Right cardiac atrium (tissue), 5 donors: ENCODE measurements at regions not wholly inside any gene's neighbourhood (a gene's known extent, or its start where the extent isn't known, plus 50 kb on each side); places are given as distances from the start of the nearest gene placed in this dataset.

ENCODE experiments used
- ATAC-seq, 2 donors: fragments of 200-7000 bp; cut with Tn5 transposase; one replicate each; pipeline versions ENCODE4 v1.8.0 to v1.9.1; 2020; ENCODE audit warnings: moderate library complexity in 2 of 2, mild to moderate bottlenecking in 1 of 2
- DNase-seq, 3 donors: peaks; one replicate each; pipeline ENCODE4 v3.0.0-alpha.2; 2020
- H3K27ac ChIP-seq: one replicate; pipeline ENCODE4 v1.5.1; 2013; ENCODE audit warnings: mild to moderate bottlenecking, low read length, control low read depth, moderate library complexity
- H3K27me3 ChIP-seq: one replicate; pipeline ENCODE4 v1.6.1; 2013; ENCODE audit not compliant: control insufficient read depth, insufficient read depth
- H3K4me1 ChIP-seq: one replicate; pipeline ENCODE4 v1.6.1; 2013; ENCODE audit warnings: low read length; ENCODE audit not compliant: control insufficient read depth, insufficient read depth
- H3K4me3 ChIP-seq: one replicate; pipeline ENCODE4 v1.5.1; 2013; ENCODE audit warnings: low read length, control low read depth
- H3K9me3 ChIP-seq: one replicate; pipeline ENCODE4 v1.6.1; 2013; ENCODE audit warnings: low read length; ENCODE audit not compliant: control insufficient read depth
- WGBS: extraction: QIAGEN DNeasy Blood & Tissue Kit; methylation state at CpG from one replicate; pipeline ENCODE4 v1.1.7; 2013; 5-methylcytosine and 5-hydroxymethylcytosine counted together
- intact Hi-C, 4 donors: fragments of 100-400 bp; cut with DNase I; formaldehyde crosslinking; loops; one replicate each; pipeline versions ENCODE4 v1.11.0 to v1.14.0; 2022 to 2023
- donor health status: healthy with polysubstance abuse.
- donor health status: DM: no; HTN: yes; CAD: no.
- donor health status: DM: no; HTN: no; CAD: no.
- donor health status: DM: no; HTN: yes; CAD: no; lungs with severe emphysema.
- donor health status: DM: yes; HTN: yes; CAD: no.

- Histone ChIP-seq H3K27me3 (no peaks in the 10 kb centered on the region), H3K27ac (no peak overlapping the region), H3K4me1 (no peaks in the 10 kb centered on the region), H3K9me3 (no peaks in the 10 kb centered on the region), H3K4me3 (no peak overlapping the region)
- DNase-seq (no peak), ATAC-seq (no peak)
- intact Hi-C loops, result no loop called here
- WGBS, result 82% methylated on average over 2 of the region's 2 CpGs
These were observed 805.3 kb upstream of the RAB6C start for GRCh38 chr2:129174143-129174542.

- no peak for DNase-seq
- H3K27ac ChIP-seq, result no peak overlapping the region
- ATAC-seq, result no peak
- no peaks in the 10 kb centered on the region for H3K27me3 ChIP-seq
- no peaks in the 10 kb centered on the region for H3K9me3 ChIP-seq
- intact Hi-C loops, result no loop called here
- H3K4me3 ChIP-seq, result no peak overlapping the region
- no peaks in the 10 kb centered on the region for H3K4me1 ChIP-seq
- WGBS, result 52% methylated on average over 2 of the region's 2 CpGs
These were observed 804.4 kb upstream of the RAB6C start for GRCh38 chr2:129175051-129175450.

DNA sequence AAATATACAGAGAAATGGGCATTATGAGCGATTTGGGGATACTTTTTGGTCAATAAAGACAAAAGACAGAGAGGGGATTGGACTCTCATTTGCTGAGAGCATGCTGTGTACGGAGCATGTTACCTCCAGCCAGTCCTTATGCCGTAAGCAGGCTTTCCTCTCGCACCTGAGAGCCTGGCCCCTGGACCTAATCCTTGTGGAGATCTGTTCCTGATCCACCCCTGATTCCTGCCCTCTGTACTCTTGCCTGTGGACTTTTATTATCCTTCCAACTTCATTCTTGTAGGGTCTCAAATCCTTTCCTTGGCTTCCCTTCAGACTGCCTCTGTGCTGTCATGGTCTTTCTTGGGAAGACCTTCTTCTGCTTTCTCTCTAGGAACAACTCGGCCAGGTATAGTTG, 803.1 kb upstream of the RAB6C start:
- Histone ChIP-seq H3K27ac (no peak overlapping the region), H3K27me3 (no peaks in the 10 kb centered on the region), H3K9me3 (no peaks in the 10 kb centered on the region), H3K4me3 (no peak overlapping the region), H3K4me1 (no peaks in the 10 kb centered on the region)
- intact Hi-C loops, result no loop called here
- ATAC-seq (no peak), DNase-seq (no peak)
- 94% methylated on average over 5 of the region's 5 CpGs for WGBS

GRCh38 chr2:129178356-129178755, 801.1 kb upstream of the RAB6C start:
- WGBS, result 55% methylated on average over 7 of the region's 7 CpGs
- no peak overlapping the region for H3K4me3 ChIP-seq
- ATAC-seq (peak; percentile 96 to 97), DNase-seq (peak; percentile 81 to 82 (median 81))
- H3K27ac ChIP-seq, result no peak overlapping the region
- H3K9me3 ChIP-seq, result no peaks in the 10 kb centered on the region
- intact Hi-C loops, result no loop called here
- H3K27me3 ChIP-seq, result no peaks in the 10 kb centered on the region
- H3K4me1 ChIP-seq, result no peaks in the 10 kb centered on the region

- H3K4me1 ChIP-seq, result no peaks in the 10 kb centered on the region
- intact Hi-C loops, result no loop called here
- WGBS, result 96% methylated on average over 3 of the region's 3 CpGs
- no peak overlapping the region for H3K4me3 ChIP-seq
- no peaks in the 10 kb centered on the region for H3K27me3 ChIP-seq
- no peaks in the 10 kb centered on the region for H3K9me3 ChIP-seq
- H3K27ac ChIP-seq, result no peak overlapping the region
- DNase-seq (no peak), ATAC-seq (peak in 1 of 2 donors; percentile 23)
These were observed 800.3 kb upstream of the RAB6C start for GRCh38 chr2:129179199-129179598.

GRCh38 chr2:129180124-129180716, 799.2 kb upstream of the RAB6C start:
- 69% methylated on average over 5 of the region's 5 CpGs for WGBS
- no peak for ATAC-seq

DNA sequence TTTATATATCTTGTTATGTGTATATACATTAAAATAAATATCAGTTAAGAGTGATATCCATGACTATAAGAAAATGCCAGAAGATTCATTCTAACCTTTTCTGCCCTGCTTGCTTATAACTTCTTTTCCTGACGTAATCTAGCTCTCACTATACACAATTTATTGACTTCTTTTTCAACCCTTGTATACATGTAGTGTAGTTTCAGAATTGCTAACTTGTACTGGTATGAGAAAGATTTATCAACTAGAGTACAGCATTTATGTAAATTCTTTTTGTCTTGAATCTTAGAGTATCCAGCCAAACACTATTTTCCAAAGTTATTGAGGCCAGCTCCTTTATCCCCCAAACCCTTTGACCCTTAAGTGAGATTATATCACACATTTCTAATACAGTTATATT, 798.0 kb upstream of the RAB6C start:
- Histone ChIP-seq H3K27ac (no peak overlapping the region), H3K4me3 (no peak overlapping the region), H3K27me3 (no peaks in the 10 kb centered on the region), H3K4me1 (no peaks in the 10 kb centered on the region), H3K9me3 (no peaks in the 10 kb centered on the region)
- WGBS, result 90% methylated on average over 1 of the region's 1 CpG
- DNase-seq (no peak), ATAC-seq (no peak)
- intact Hi-C loops, result no loop called here

More at GRCh38 chr2:129180124-129180716, 799.2 kb upstream of the RAB6C start:
- Histone ChIP-seq H3K27me3 (no peaks in the 10 kb centered on the region), H3K4me3 (no peak overlapping the region), H3K27ac (no peak overlapping the region), H3K4me1 (no peaks in the 10 kb centered on the region), H3K9me3 (no peaks in the 10 kb centered on the region)
- DNase-seq, result no peak
- intact Hi-C loops, result no loop called here

DNA sequence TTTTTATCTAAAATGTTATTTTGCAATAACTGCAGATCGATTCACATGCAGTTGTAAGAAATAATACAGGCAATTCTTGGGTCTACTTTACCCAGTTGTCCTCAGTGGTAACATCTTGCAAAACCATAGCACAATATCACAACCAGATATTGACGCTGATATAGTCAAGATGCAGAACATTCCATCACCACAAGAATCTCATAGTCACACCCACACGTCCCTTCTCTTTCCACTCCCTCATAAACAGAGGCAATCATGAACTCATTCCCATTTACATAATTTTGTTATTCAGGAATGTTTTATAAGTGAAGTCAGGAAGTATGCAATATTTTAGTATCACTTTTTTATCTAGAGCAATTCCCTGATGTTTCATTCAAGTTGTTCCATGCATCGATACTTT, 797.5 kb upstream of the RAB6C start:
- Histone ChIP-seq H3K27ac (no peak overlapping the region), H3K9me3 (no peaks in the 10 kb centered on the region), H3K4me3 (no peak overlapping the region), H3K27me3 (no peaks in the 10 kb centered on the region), H3K4me1 (no peaks in the 10 kb centered on the region)
- no peak for ATAC-seq
- WGBS, result 73% methylated on average over 4 of the region's 4 CpGs
- intact Hi-C loops, result no loop called here
- no peak for DNase-seq

GRCh38 chr2:129187343-129187742, 792.1 kb upstream of the RAB6C start:
- H3K27ac ChIP-seq, result no peak overlapping the region
- H3K4me1 ChIP-seq, result no peaks in the 10 kb centered on the region
- intact Hi-C loops, result no loop called here
- peak in 1 of 2 donors; percentile 86 for ATAC-seq
- H3K27me3 ChIP-seq, result no peaks in the 10 kb centered on the region
- H3K4me3 ChIP-seq, result no peak overlapping the region
- DNase-seq, result no peak
- H3K9me3 ChIP-seq, result no peaks in the 10 kb centered on the region
- 58% methylated on average over 3 of the region's 3 CpGs for WGBS

DNA sequence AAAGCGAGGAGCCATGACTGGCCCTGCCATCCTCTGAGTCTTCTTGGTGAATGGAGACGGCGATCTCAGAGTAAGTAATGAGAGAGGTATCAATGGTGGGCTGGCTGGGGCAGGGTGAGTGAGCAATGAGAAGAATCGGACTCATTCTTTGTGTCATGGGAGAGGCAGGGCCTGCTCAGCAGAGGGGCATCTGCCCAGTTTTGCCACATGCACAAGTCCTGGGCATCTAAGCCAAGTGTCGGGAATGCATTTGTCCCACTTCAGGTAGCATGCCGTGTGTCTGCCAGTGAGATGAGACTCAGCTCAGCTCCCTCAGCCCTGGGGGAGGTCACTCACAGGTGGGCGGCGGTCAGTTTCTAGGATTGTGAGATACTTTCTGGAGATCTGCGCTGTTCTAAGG, 791.0 kb upstream of the RAB6C start:
- Histone ChIP-seq H3K27ac (no peak overlapping the region), H3K4me3 (no peak overlapping the region), H3K9me3 (no peaks in the 10 kb centered on the region), H3K4me1 (no peaks in the 10 kb centered on the region), H3K27me3 (no peaks in the 10 kb centered on the region)
- no peak for DNase-seq
- intact Hi-C loops, result no loop called here
- ATAC-seq, result no peak
- WGBS, result 93% methylated on average over 9 of the region's 9 CpGs

DNA sequence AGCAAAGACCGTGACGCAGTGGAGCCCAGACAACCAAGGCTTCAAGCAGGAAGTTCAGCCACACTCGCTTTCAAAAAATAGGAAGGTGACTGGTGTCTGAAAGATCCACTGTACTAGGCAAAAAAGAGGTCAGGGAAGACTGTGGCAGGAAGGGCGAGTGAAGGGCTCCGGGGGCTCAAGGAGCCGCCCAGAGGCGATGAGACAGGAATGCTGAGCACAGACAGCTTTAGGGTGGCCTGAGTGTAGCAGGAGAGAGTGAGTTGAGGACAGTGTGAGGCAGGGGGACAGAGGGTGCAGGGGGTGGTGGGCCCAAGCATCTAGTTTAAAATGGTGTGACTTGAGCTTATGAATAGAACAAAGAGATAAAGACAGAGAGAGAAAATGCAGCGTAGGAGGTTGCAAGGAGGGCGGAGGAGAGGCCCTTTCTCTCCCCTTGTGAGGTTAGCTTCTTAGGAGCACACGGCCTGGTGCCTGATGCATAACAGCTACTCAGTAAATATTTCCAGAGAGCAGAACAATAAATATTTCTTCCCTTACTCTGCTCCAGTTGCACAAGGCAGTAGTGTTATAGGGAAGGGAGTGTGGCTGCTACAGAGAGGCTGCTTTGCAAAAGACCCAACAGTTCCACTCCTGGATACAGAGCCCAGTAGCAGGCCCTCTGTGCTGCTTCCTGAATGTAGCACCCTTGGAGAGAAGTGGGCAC, 789.7 kb upstream of the RAB6C start:
- ATAC-seq (no peak), DNase-seq (peak in 1 of 3 donors; percentile 6)
- intact Hi-C loops, result no loop called here
- Histone ChIP-seq H3K9me3 (no peaks in the 10 kb centered on the region), H3K27ac (no peak overlapping the region), H3K27me3 (no peaks in the 10 kb centered on the region), H3K4me1 (no peaks in the 10 kb centered on the region), H3K4me3 (no peak overlapping the region)
- 86% methylated on average over 10 of the region's 10 CpGs for WGBS
